Endothelial cell of umbilical vein (primary cell): ENCODE measurements at regions not wholly inside any gene's neighbourhood (a gene's known extent, or its start where the extent isn't known, plus 50 kb on each side); places are given as distances from the start of the nearest gene placed in this dataset.

ENCODE experiments used
- POLR2A ChIP-seq: IDR thresholded peaks from 2 replicates; pipeline ENCODE4 v1.6.1; 2012; ENCODE audit warnings: low read depth, mild to moderate bottlenecking, control low read depth, low read length
- TF ChIP-seq, protein P1 (sequence below), 2 donors: IDR thresholded peaks; 1 replicate in 1 of 2; 2 replicates in 1 of 2; pipeline ENCODE4 v1.5.1; 2011; ENCODE audit warnings: low read length in 2 of 2, mild to moderate bottlenecking in 2 of 2, moderate library complexity in 2 of 2, control low read depth in 1 of 2, inconsistent platforms in 1 of 2, low read depth in 1 of 2; ENCODE audit not compliant: insufficient read depth in 1 of 2; ENCODE audit errors: extremely low read depth in 1 of 2

- TF ChIP-seq POLR2A, result no peak
- TF ChIP-seq, protein P1, sequence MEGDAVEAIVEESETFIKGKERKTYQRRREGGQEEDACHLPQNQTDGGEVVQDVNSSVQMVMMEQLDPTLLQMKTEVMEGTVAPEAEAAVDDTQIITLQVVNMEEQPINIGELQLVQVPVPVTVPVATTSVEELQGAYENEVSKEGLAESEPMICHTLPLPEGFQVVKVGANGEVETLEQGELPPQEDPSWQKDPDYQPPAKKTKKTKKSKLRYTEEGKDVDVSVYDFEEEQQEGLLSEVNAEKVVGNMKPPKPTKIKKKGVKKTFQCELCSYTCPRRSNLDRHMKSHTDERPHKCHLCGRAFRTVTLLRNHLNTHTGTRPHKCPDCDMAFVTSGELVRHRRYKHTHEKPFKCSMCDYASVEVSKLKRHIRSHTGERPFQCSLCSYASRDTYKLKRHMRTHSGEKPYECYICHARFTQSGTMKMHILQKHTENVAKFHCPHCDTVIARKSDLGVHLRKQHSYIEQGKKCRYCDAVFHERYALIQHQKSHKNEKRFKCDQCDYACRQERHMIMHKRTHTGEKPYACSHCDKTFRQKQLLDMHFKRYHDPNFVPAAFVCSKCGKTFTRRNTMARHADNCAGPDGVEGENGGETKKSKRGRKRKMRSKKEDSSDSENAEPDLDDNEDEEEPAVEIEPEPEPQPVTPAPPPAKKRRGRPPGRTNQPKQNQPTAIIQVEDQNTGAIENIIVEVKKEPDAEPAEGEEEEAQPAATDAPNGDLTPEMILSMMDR (IDR thresholded peaks at IDR 0.05; ENCODE audit: extremely low read depth in 1 of 2, insufficient read depth in 1 of 2, low read depth in 1 of 2, low read length in 2 of 2), result no peak
Measured at GRCh38 chr5:97508864-97509263, 325.8 kb upstream of the RIOK2 start.
